HFFc6 (cell line): ENCODE measurements at regions not wholly inside any gene's neighbourhood (a gene's known extent, or its start where the extent isn't known, plus 50 kb on each side); places are given as distances from the start of the nearest gene placed in this dataset.

Experiments used
- DNase-seq: peaks from one replicate; pipeline ENCODE4 v3.0.0-alpha.2; 2018
- H3K27ac Mint-ChIP-seq: 2 replicates; pipeline ENCODE4 v1.8.0; 2020; ENCODE audit warnings: mild to moderate bottlenecking, mixed read lengths
- H3K27me3 Mint-ChIP-seq: 2 replicates; pipeline ENCODE4 v1.8.0; 2021; ENCODE audit warnings: mild to moderate bottlenecking, moderate library complexity, mixed read lengths; ENCODE audit not compliant: insufficient read depth
- H3K36me3 Mint-ChIP-seq: 2 replicates; pipeline ENCODE4 v1.8.0; 2021; ENCODE audit warnings: low read depth, mixed read lengths
- H3K4me1 Mint-ChIP-seq: 2 replicates; pipeline ENCODE4 v1.8.0; 2020; ENCODE audit warnings: low read depth, mixed read lengths
- H3K4me3 Mint-ChIP-seq: 2 replicates; pipeline ENCODE4 v1.8.0; 2020; ENCODE audit warnings: mild to moderate bottlenecking, moderate library complexity, mixed read lengths
- H3K9me3 Mint-ChIP-seq: 2 replicates; pipeline ENCODE4 v1.8.0; 2020; ENCODE audit warnings: mild to moderate bottlenecking, mixed read lengths
- CTCF ChIP-seq: fragments of 200-600 bp; sonication (generic); IDR thresholded peaks from 2 replicates; pipeline ENCODE4 v1.5.0; 2021; ENCODE audit warnings: antibody characterized with exemption, mild to moderate bottlenecking

GRCh38 chr13:70668293-70668692, 560.0 kb upstream of the KLHL1 start:
- no peaks in the 10 kb centered on the region for H3K36me3 Mint-ChIP-seq
- H3K27me3 Mint-ChIP-seq: no peaks in the 10 kb centered on the region
- no peak for TF ChIP-seq CTCF
- H3K4me3 Mint-ChIP-seq: no peak overlapping the region
- H3K9me3 Mint-ChIP-seq: peaks cover 9% of the 10 kb centered on the region
- no peak overlapping the region for H3K27ac Mint-ChIP-seq
- no peaks in the 10 kb centered on the region for H3K4me1 Mint-ChIP-seq
- no peak for DNase-seq

GRCh38 chr13:70666883-70667556, 558.8 kb upstream of the KLHL1 start:
- Mint-ChIP-seq H3K4me1 (no peaks in the 10 kb centered on the region), H3K27me3 (no peaks in the 10 kb centered on the region), H3K4me3 (no peak overlapping the region), H3K27ac (no peak overlapping the region), H3K36me3 (no peaks in the 10 kb centered on the region), H3K9me3 (peaks cover 10% of the 10 kb centered on the region; the same call in 1 of the 2 replicates)
- no peak for TF ChIP-seq CTCF
- DNase-seq: no peak

GRCh38 chr13:70662231-70662940, 554.1 kb upstream of the KLHL1 start:
- DNase-seq: no peak
- Mint-ChIP-seq H3K9me3 (0 out of 2 replicates have a peak, but pooled peaks cover 4% of the 10 kb centered on the region), H3K27ac (no peak overlapping the region), H3K4me1 (no peaks in the 10 kb centered on the region), H3K36me3 (no peaks in the 10 kb centered on the region), H3K27me3 (no peaks in the 10 kb centered on the region), H3K4me3 (no peak overlapping the region)
- TF ChIP-seq CTCF: no peak

GRCh38 chr13:70644052-70644451, 535.8 kb upstream of the KLHL1 start:
- H3K4me1 Mint-ChIP-seq: no peaks in the 10 kb centered on the region
- H3K9me3 Mint-ChIP-seq: peaks cover 15% of the 10 kb centered on the region
- H3K4me3 Mint-ChIP-seq: no peak overlapping the region
- no peak for DNase-seq
- no peaks in the 10 kb centered on the region; the same call in 1 of the 2 replicates for H3K27me3 Mint-ChIP-seq
- TF ChIP-seq CTCF: no peak
- H3K27ac Mint-ChIP-seq: no peak overlapping the region
- H3K36me3 Mint-ChIP-seq: 0 out of 2 replicates have a peak, but pooled peaks cover under 1% of the 10 kb centered on the region

- no peak for DNase-seq
- H3K36me3 Mint-ChIP-seq: 0 out of 2 replicates have a peak, but pooled peaks cover 4% of the 10 kb centered on the region
- no peak for TF ChIP-seq CTCF
- no peaks in the 10 kb centered on the region for H3K27me3 Mint-ChIP-seq
- no peak overlapping the region for H3K27ac Mint-ChIP-seq
- peaks cover 17% of the 10 kb centered on the region; the same call in 1 of the 2 replicates for H3K9me3 Mint-ChIP-seq
- no peak overlapping the region for H3K4me3 Mint-ChIP-seq
- H3K4me1 Mint-ChIP-seq: no peaks in the 10 kb centered on the region
These were observed 526.6 kb upstream of the KLHL1 start for GRCh38 chr13:70634893-70635292.
